RWPE1 (cell line): ENCODE measurements at regions not wholly inside any gene's neighbourhood (a gene's known extent, or its start where the extent isn't known, plus 50 kb on each side); places are given as distances from the start of the nearest gene placed in this dataset.

Source experiments
- CTCF ChIA-PET: fragments of 350-600 bp; sonication (Branson Sonifier 250); formaldehyde crosslinking; extraction: SDS; loops from one replicate; lab custom pipeline; 2021; lab: Yijun Ruan, JAX
- POLR2A ChIA-PET: fragments of 400-600 bp; formaldehyde crosslinking; extraction: SDS; loops from one replicate; lab custom pipeline; 2020; ENCODE audit warnings: antibody characterized with exemption; ENCODE audit not compliant: low non-redundant PET; lab: Yijun Ruan, JAX
- DNase-seq: peaks from one replicate; pipeline ENCODE4 v3.0.0; 2012; ENCODE audit warnings: low spot score
- H3K27ac ChIP-seq: fragments of 450-650 bp; 2 replicates; pipeline ENCODE4 v1.5.1; 2017
- TF ChIP-seq, protein P1 (sequence below): fragments of 450-650 bp; conservative IDR thresholded peaks from 2 replicates; pipeline ENCODE4 v1.5.1; 2017; ENCODE audit warnings: low read depth, mild to moderate bottlenecking

DNA sequence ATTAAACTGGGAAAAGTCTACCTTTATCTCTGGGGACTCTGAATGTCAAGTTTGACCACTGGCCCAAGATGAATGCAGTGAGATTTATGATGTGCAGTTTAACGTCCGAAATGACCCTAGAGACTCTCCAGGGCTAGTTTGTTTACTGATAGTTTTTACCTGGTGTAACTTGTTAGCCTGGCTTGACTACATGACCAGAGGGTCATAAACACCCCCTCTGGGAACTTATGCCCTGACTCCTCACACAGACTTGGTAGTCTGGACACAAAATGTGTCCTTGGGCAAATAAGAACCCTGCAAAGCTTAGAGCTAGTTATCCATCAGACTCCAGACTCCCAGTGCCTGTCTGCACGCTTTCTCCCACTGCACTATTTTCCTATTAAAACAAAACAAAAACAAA, 606.5 kb downstream of the HACE1 start:
- ChIA-PET CTCF (no interaction called here), POLR2A (no interaction called here)
- no peak for DNase-seq
- TF ChIP-seq, protein P1, sequence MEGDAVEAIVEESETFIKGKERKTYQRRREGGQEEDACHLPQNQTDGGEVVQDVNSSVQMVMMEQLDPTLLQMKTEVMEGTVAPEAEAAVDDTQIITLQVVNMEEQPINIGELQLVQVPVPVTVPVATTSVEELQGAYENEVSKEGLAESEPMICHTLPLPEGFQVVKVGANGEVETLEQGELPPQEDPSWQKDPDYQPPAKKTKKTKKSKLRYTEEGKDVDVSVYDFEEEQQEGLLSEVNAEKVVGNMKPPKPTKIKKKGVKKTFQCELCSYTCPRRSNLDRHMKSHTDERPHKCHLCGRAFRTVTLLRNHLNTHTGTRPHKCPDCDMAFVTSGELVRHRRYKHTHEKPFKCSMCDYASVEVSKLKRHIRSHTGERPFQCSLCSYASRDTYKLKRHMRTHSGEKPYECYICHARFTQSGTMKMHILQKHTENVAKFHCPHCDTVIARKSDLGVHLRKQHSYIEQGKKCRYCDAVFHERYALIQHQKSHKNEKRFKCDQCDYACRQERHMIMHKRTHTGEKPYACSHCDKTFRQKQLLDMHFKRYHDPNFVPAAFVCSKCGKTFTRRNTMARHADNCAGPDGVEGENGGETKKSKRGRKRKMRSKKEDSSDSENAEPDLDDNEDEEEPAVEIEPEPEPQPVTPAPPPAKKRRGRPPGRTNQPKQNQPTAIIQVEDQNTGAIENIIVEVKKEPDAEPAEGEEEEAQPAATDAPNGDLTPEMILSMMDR = no peak
- H3K27ac ChIP-seq = no peak overlapping the region

DNA sequence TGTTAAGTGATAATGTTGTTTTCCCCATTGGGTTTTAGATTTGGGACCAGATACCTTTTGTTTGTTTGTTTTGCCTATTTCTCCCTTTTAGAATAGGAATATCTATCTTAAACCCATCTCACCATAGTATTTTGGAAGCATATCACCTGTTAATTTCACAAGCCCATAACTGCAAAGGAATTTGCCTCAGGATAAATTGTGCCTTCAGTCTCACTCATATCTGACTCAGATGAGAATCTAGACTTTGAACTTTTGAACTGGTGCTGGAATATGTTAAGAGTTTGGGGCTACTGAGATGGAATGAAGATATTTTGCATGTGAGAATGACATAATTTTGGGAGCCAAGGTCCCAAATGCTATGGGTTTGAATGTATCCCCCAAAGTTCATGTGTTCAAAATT, 607.4 kb downstream of the HACE1 start:
- no peak overlapping the region for H3K27ac ChIP-seq

DNA sequence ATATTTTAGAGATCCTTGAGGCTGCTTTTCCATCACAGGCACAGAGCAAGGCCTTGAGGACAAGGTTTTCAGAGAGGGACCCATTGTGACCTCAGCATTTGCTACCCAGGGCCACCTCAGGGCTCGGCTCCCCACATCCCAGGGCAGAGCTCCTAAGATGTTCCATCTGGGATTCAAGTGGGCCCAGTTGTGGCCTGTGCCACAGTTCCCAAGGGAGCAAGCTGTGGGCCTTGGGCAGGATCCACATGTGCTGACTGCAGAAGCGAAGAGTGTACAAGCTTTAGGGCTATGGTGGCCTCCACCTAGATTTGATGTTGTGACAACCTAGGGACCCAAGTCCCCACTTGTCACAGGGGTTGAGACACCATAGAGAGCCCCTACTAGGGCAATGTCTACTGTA, 608.1 kb downstream of the HACE1 start:
- DNase-seq = no peak
- ChIA-PET CTCF (no interaction called here), POLR2A (no interaction called here)
- no peak overlapping the region for H3K27ac ChIP-seq
- TF ChIP-seq, protein P1 = no peak

More for the DNA sequence above, 607.4 kb downstream of the HACE1 start:
- CTCF ChIA-PET = no interaction called here
- TF ChIP-seq, protein P1 = no peak
- POLR2A ChIA-PET = no interaction called here
- DNase-seq = peak; percentile 21

DNA sequence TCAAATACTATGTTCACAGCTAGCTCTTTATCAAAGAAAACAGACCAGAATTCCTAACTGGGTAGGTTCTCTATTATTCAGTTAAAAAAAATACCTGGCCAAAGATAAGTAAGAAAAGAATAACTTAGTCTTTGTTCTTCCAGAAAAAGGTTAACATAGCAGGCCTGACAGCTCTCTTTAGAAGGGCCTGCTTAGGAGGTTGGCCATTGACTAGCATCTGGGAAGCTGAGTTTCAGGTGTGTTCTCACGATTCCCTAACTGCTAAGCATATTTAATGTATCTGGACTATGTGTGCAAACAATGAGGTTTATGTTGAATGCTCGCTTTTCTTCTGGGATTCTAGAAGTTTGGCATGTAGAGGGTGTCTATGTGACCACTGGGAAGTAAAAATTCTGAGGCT, 618.9 kb downstream of the HACE1 start:
- ChIA-PET CTCF (interaction anchor here (0.6 kb wide), 1 partner anchor 663 kb away, joined by 4 read pairs; no protein-coding TSS in a partner anchor), POLR2A (no interaction called here)
- no peak for DNase-seq
- H3K27ac ChIP-seq = no peak overlapping the region
- TF ChIP-seq, protein P1 = no peak

DNA sequence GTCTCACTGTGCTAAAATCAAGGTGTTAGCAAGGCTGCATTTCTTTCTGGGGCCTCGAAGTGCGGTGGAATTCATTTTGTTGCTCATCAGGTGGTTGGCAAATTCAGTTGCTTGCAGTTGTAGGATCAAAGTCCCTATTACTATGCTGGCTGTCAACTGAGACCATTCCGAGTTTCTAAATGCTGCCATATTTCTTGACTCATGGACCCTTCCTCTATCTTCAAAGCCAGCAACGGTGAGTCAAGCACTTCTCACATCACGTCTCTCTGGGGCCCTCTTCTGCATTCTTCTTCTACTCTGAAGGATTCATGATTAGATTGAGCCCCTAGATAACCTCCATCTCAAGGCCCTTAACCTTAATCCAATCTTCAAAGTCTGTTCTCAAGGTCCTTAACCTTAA, 619.7 kb downstream of the HACE1 start:
- ChIA-PET POLR2A (no interaction called here), CTCF (no interaction called here)
- H3K27ac ChIP-seq = no peak overlapping the region
- DNase-seq = no peak
- TF ChIP-seq, protein P1 = no peak

DNA sequence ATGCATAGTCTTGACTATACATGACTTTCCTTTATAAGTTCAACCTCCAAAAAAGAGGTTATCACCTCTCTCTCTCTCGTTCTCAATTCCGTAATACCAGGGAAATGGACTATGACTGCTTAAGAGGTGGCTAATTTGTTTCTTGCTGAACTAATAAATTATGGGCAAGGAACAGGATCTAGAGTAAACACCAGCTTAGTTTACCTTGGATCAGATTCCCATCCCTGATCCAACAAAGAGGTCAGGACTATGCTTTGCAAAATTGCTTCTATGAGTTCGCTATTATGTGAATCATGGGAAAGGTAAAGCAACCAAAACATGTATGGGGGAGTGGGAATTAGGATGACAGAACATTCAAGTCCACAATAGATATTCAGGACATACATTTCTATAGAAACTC, 630.7 kb downstream of the HACE1 start:
- no peak overlapping the region for H3K27ac ChIP-seq
- POLR2A ChIA-PET = no interaction called here
- TF ChIP-seq, protein P1 = no peak
- CTCF ChIA-PET = no interaction called here
- no peak for DNase-seq

DNA sequence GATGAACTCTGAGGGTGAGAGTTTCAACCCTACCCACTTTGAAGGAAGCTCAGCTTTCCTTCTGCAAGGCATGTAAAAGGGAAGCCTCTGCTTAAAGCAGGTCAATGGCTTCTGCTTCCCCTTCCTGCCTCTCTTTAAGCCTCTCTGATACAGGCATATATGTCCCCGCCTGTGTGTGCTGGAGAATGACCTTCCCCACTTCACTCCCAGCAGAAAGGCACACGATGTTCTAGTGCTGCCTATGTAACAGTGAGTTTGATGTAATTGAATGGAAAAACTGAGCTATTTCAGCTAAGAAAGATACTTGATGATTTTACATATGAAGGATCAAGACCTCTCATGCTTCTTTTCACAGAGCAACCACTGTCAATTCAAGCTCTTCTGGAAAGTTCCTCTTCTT, 632.2 kb downstream of the HACE1 start:
- TF ChIP-seq, protein P1 = no peak
- ChIA-PET CTCF (no interaction called here), POLR2A (no interaction called here)
- DNase-seq = no peak
- no peak overlapping the region for H3K27ac ChIP-seq
